ENCODE measurements at regions not wholly inside any gene's neighbourhood (a gene's known extent, or its start where the extent isn't known, plus 50 kb on each side); places are given as distances from the start of the nearest gene placed in this dataset.

- Histone ChIP-seq H3K36me3 (ENCODE audit: control insufficient read depth, insufficient read depth, low read length) (no peaks in the 10 kb centered on the region), H3K4me1 (ENCODE audit: control insufficient read depth, insufficient read depth, low read length, poor library complexity, severe bottlenecking) (no peaks in the 10 kb centered on the region), H3K4me3 (ENCODE audit: insufficient read depth, low read depth, low read length, poor library complexity, severe bottlenecking) (no peak overlapping the region), H3K27me3 (replicated peaks; ENCODE audit: control insufficient read depth, insufficient read depth, low read length, poor library complexity, severe bottlenecking) (no peaks in the 10 kb centered on the region), H3K9me3 (ENCODE audit: control insufficient read depth, low read length) (no peaks in the 10 kb centered on the region), H3K27ac (ENCODE audit: insufficient read depth, low read length, poor library complexity, severe bottlenecking) (no peak overlapping the region)
- DNase-seq, result no peak
These were observed 59.4 kb upstream of the TOP3B start for GRCh38 chr22:22042009-22042408.

- Histone ChIP-seq H3K4me3 (ENCODE audit: insufficient read depth, low read depth, low read length, poor library complexity, severe bottlenecking) (no peak overlapping the region), H3K36me3 (ENCODE audit: control insufficient read depth, insufficient read depth, low read length) (no peaks in the 10 kb centered on the region), H3K27ac (ENCODE audit: insufficient read depth, low read length, poor library complexity, severe bottlenecking) (no peak overlapping the region), H3K27me3 (replicated peaks; ENCODE audit: control insufficient read depth, insufficient read depth, low read length, poor library complexity, severe bottlenecking) (no peaks in the 10 kb centered on the region), H3K4me1 (ENCODE audit: control insufficient read depth, insufficient read depth, low read length, poor library complexity, severe bottlenecking) (no peaks in the 10 kb centered on the region), H3K9me3 (ENCODE audit: control insufficient read depth, low read length) (no peaks in the 10 kb centered on the region)
- no peak for DNase-seq
These were observed 58.3 kb upstream of the TOP3B start for GRCh38 chr22:22040908-22041307.

DNA sequence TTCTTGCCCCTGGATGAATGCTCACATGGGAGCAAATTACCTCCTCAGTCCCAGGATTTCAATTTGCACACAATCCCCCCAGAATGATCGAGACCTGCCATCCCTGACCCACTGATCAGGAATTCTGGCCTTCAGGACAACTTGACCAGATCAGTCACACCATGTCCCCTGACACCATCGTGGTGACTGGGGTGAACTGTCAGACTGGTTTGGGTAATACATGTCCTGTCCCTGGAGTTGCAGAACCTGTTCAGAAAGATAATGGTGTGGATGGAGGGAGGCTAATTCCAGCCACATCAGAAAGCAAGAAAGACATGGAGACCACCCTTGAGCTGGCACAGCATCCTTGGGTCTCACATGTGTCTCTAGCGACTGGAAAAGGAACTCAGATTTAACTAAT, 57.9 kb upstream of the TOP3B start:
- H3K9me3 ChIP-seq (ENCODE audit: control insufficient read depth, low read length), result no peaks in the 10 kb centered on the region
- no peaks in the 10 kb centered on the region for H3K27me3 ChIP-seq (replicated peaks; ENCODE audit: control insufficient read depth, insufficient read depth, low read length, poor library complexity, severe bottlenecking)
- no peak overlapping the region for H3K4me3 ChIP-seq (ENCODE audit: insufficient read depth, low read depth, low read length, poor library complexity, severe bottlenecking)
- H3K27ac ChIP-seq (ENCODE audit: insufficient read depth, low read length, poor library complexity, severe bottlenecking), result no peak overlapping the region
- no peaks in the 10 kb centered on the region for H3K36me3 ChIP-seq (ENCODE audit: control insufficient read depth, insufficient read depth, low read length)
- no peak for DNase-seq
- H3K4me1 ChIP-seq (ENCODE audit: control insufficient read depth, insufficient read depth, low read length, poor library complexity, severe bottlenecking), result no peaks in the 10 kb centered on the region

DNA sequence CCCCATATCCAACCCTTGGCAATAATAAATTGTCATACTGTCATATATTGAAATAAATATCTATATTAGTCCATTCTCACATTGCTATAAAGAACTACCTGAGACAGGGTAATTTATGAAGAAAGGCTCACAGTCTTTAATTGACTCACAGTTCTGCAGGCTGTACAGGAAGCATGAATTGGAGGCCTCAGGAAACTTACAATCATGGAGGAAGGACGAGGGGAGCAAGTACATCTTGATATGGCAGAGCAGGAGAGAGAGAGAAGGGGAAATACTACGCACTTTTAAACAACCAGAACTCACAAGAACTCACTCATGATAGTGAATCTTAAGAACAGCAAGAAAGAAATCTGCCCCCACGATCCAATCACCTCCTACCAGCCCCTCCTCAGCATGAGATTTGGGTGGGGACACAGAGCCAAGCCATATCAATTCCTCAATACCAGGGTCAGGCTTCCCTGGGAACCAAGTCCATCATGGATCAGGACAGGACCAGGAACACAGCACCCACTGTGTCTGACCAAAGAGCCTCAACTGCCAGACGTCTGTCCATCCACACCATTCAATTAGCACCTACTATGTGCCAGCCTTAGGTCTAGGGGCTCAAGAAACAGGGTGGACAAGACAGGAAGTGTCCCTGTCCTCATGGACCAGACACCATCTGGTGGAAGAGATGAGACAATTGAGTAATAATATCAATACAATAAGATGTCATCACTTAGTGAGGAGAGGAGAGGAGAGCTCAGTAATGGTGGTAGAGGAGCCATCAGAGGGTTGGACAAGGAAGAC, 56.9 kb upstream of the TOP3B start:
- no peaks in the 10 kb centered on the region for H3K36me3 ChIP-seq (ENCODE audit: control insufficient read depth, insufficient read depth, low read length)
- no peak overlapping the region for H3K4me3 ChIP-seq (ENCODE audit: insufficient read depth, low read depth, low read length, poor library complexity, severe bottlenecking)
- no peaks in the 10 kb centered on the region for H3K9me3 ChIP-seq (ENCODE audit: control insufficient read depth, low read length)
- no peak for DNase-seq
- H3K27me3 ChIP-seq (replicated peaks; ENCODE audit: control insufficient read depth, insufficient read depth, low read length, poor library complexity, severe bottlenecking), result no peaks in the 10 kb centered on the region
- H3K27ac ChIP-seq (ENCODE audit: insufficient read depth, low read length, poor library complexity, severe bottlenecking), result no peak overlapping the region
- no peaks in the 10 kb centered on the region for H3K4me1 ChIP-seq (ENCODE audit: control insufficient read depth, insufficient read depth, low read length, poor library complexity, severe bottlenecking)

GRCh38 chr22:22038178-22038880, 55.7 kb upstream of the TOP3B start:
- Histone ChIP-seq H3K27ac (ENCODE audit: insufficient read depth, low read length, poor library complexity, severe bottlenecking) (no peak overlapping the region), H3K27me3 (replicated peaks; ENCODE audit: control insufficient read depth, insufficient read depth, low read length, poor library complexity, severe bottlenecking) (no peaks in the 10 kb centered on the region)

GRCh38 chr22:22037740-22038139, 55.2 kb upstream of the TOP3B start:
- H3K9me3 ChIP-seq (ENCODE audit: control insufficient read depth, low read length), result no peaks in the 10 kb centered on the region
- no peak for DNase-seq

More at GRCh38 chr22:22038178-22038880, 55.7 kb upstream of the TOP3B start:
- no peaks in the 10 kb centered on the region for H3K9me3 ChIP-seq (ENCODE audit: control insufficient read depth, low read length)
- H3K4me1 ChIP-seq (ENCODE audit: control insufficient read depth, insufficient read depth, low read length, poor library complexity, severe bottlenecking), result no peaks in the 10 kb centered on the region
- no peak overlapping the region for H3K4me3 ChIP-seq (ENCODE audit: insufficient read depth, low read depth, low read length, poor library complexity, severe bottlenecking)
- H3K36me3 ChIP-seq (ENCODE audit: control insufficient read depth, insufficient read depth, low read length), result no peaks in the 10 kb centered on the region
- DNase-seq, result no peak

GRCh38 chr22:22037229-22037628, 54.6 kb upstream of the TOP3B start:
- no peaks in the 10 kb centered on the region for H3K36me3 ChIP-seq (ENCODE audit: control insufficient read depth, insufficient read depth, low read length)
- no peaks in the 10 kb centered on the region for H3K9me3 ChIP-seq (ENCODE audit: control insufficient read depth, low read length)
- DNase-seq, result no peak
- no peaks in the 10 kb centered on the region for H3K4me1 ChIP-seq (ENCODE audit: control insufficient read depth, insufficient read depth, low read length, poor library complexity, severe bottlenecking)
- H3K27me3 ChIP-seq (replicated peaks; ENCODE audit: control insufficient read depth, insufficient read depth, low read length, poor library complexity, severe bottlenecking), result no peaks in the 10 kb centered on the region
- no peak overlapping the region for H3K27ac ChIP-seq (ENCODE audit: insufficient read depth, low read length, poor library complexity, severe bottlenecking)
- no peak overlapping the region for H3K4me3 ChIP-seq (ENCODE audit: insufficient read depth, low read depth, low read length, poor library complexity, severe bottlenecking)

More at GRCh38 chr22:22037740-22038139, 55.2 kb upstream of the TOP3B start:
- Histone ChIP-seq H3K4me3 (ENCODE audit: insufficient read depth, low read depth, low read length, poor library complexity, severe bottlenecking) (no peak overlapping the region), H3K27me3 (replicated peaks; ENCODE audit: control insufficient read depth, insufficient read depth, low read length, poor library complexity, severe bottlenecking) (no peaks in the 10 kb centered on the region), H3K4me1 (ENCODE audit: control insufficient read depth, insufficient read depth, low read length, poor library complexity, severe bottlenecking) (no peaks in the 10 kb centered on the region), H3K36me3 (ENCODE audit: control insufficient read depth, insufficient read depth, low read length) (no peaks in the 10 kb centered on the region), H3K27ac (ENCODE audit: insufficient read depth, low read length, poor library complexity, severe bottlenecking) (no peak overlapping the region)

DNA sequence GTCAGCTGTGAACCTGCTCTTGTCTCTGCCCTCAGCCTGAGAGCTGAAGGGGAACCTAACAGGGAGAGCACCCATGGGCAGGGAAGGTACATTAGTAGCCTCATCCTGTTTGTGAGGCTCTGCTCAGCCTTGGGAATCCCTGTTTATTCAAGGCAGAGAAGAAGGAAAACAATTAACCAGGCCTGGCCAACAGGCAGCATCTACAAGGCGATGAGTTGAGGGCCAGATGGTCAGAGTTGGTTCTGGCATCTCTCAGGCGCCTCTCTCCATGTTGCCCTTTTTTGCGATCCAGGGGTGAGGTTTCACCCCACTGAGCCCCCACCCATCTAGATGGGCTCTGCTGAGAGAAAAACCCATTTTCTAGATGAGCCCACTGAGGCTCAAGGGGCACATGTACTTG, 54.0 kb upstream of the TOP3B start:
- H3K4me3 ChIP-seq (ENCODE audit: insufficient read depth, low read depth, low read length, poor library complexity, severe bottlenecking), result no peak overlapping the region
- no peak overlapping the region for H3K27ac ChIP-seq (ENCODE audit: insufficient read depth, low read length, poor library complexity, severe bottlenecking)
- H3K9me3 ChIP-seq (ENCODE audit: control insufficient read depth, low read length), result no peaks in the 10 kb centered on the region
- no peaks in the 10 kb centered on the region for H3K36me3 ChIP-seq (ENCODE audit: control insufficient read depth, insufficient read depth, low read length)
- no peaks in the 10 kb centered on the region for H3K27me3 ChIP-seq (replicated peaks; ENCODE audit: control insufficient read depth, insufficient read depth, low read length, poor library complexity, severe bottlenecking)
- DNase-seq, result no peak
- no peaks in the 10 kb centered on the region for H3K4me1 ChIP-seq (ENCODE audit: control insufficient read depth, insufficient read depth, low read length, poor library complexity, severe bottlenecking)

- DNase-seq, result no peak
- no peak overlapping the region for H3K4me3 ChIP-seq (ENCODE audit: insufficient read depth, low read depth, low read length, poor library complexity, severe bottlenecking)
- no peaks in the 10 kb centered on the region for H3K9me3 ChIP-seq (ENCODE audit: control insufficient read depth, low read length)
- no peaks in the 10 kb centered on the region for H3K4me1 ChIP-seq (ENCODE audit: control insufficient read depth, insufficient read depth, low read length, poor library complexity, severe bottlenecking)
- H3K36me3 ChIP-seq (ENCODE audit: control insufficient read depth, insufficient read depth, low read length), result no peaks in the 10 kb centered on the region
- no peak overlapping the region for H3K27ac ChIP-seq (ENCODE audit: insufficient read depth, low read length, poor library complexity, severe bottlenecking)
- H3K27me3 ChIP-seq (replicated peaks; ENCODE audit: control insufficient read depth, insufficient read depth, low read length, poor library complexity, severe bottlenecking), result no peaks in the 10 kb centered on the region
These were observed 53.3 kb upstream of the TOP3B start for GRCh38 chr22:22035771-22036314.

GRCh38 chr22:22035203-22035602, 52.6 kb upstream of the TOP3B start:
- H3K9me3 ChIP-seq (ENCODE audit: control insufficient read depth, low read length), result no peaks in the 10 kb centered on the region

More at GRCh38 chr22:22035203-22035602, 52.6 kb upstream of the TOP3B start:
- H3K27ac ChIP-seq (ENCODE audit: insufficient read depth, low read length, poor library complexity, severe bottlenecking), result no peak overlapping the region
- no peaks in the 10 kb centered on the region for H3K27me3 ChIP-seq (replicated peaks; ENCODE audit: control insufficient read depth, insufficient read depth, low read length, poor library complexity, severe bottlenecking)
- no peaks in the 10 kb centered on the region for H3K4me1 ChIP-seq (ENCODE audit: control insufficient read depth, insufficient read depth, low read length, poor library complexity, severe bottlenecking)
- H3K36me3 ChIP-seq (ENCODE audit: control insufficient read depth, insufficient read depth, low read length), result no peaks in the 10 kb centered on the region
- H3K4me3 ChIP-seq (ENCODE audit: insufficient read depth, low read depth, low read length, poor library complexity, severe bottlenecking), result no peak overlapping the region
- DNase-seq, result no peak

Measured in effector memory CD4-positive, alpha-beta T cell (primary cell).